Neural progenitor cell (in vitro differentiated cells): ENCODE measurements at regions not wholly inside any gene's neighbourhood (a gene's known extent, or its start where the extent isn't known, plus 50 kb on each side); places are given as distances from the start of the nearest gene placed in this dataset.

Experiments
- DNase-seq: peaks from one replicate; pipeline ENCODE4 v3.0.0-alpha.2; 2016; ENCODE audit warnings: low spot score
- H2AFZ ChIP-seq: fragments of 200-600 bp; sonication (generic); replicated peaks from 2 replicates; pipeline ENCODE4 v1.6.1; 2016; ENCODE audit warnings: antibody characterized with exemption
- H3F3A ChIP-seq: fragments of 200-600 bp; sonication (generic); 2 replicates; pipeline ENCODE4 v1.6.1; 2016; ENCODE audit warnings: antibody characterized with exemption, low read depth
- H3K27ac ChIP-seq: fragments of 200-600 bp; sonication (generic); 2 replicates; pipeline ENCODE4 v1.5.1; 2016; ENCODE audit warnings: mild to moderate bottlenecking
- H3K27me3 ChIP-seq: fragments of 200-600 bp; sonication (generic); 2 replicates; pipeline ENCODE4 v1.6.1; 2016; ENCODE audit warnings: mild to moderate bottlenecking, moderate library complexity
- H3K36me3 ChIP-seq: fragments of 200-600 bp; sonication (generic); 2 replicates; pipeline ENCODE4 v1.5.1; 2016
- H3K4me1 ChIP-seq: fragments of 200-600 bp; sonication (generic); 2 replicates; pipeline ENCODE4 v1.6.1; 2016; ENCODE audit warnings: mixed run types
- H3K4me2 ChIP-seq: fragments of 200-600 bp; sonication (generic); 2 replicates; pipeline ENCODE4 v1.6.1; 2016
- H3K4me3 ChIP-seq: fragments of 200-600 bp; sonication (generic); 2 replicates; pipeline ENCODE4 v1.5.1; 2016
- H3K79me2 ChIP-seq: fragments of 200-600 bp; sonication (generic); 2 replicates; pipeline ENCODE4 v1.6.1; 2016; ENCODE audit warnings: low read depth
- H3K9ac ChIP-seq: fragments of 200-600 bp; sonication (generic); 2 replicates; pipeline ENCODE4 v1.6.1; 2016
- H3K9me3 ChIP-seq: fragments of 200-600 bp; sonication (generic); 2 replicates; pipeline ENCODE4 v1.5.1; 2016; ENCODE audit warnings: low read depth
- H4K20me1 ChIP-seq: fragments of 200-600 bp; sonication (generic); 2 replicates; pipeline ENCODE4 v1.6.1; 2016; ENCODE audit warnings: low read depth
- H3K27ac Mint-ChIP-seq: 3 replicates; pipeline ENCODE4 v1.8.0; 2021; ENCODE audit warnings: mixed read lengths
- H3K27me3 Mint-ChIP-seq: 2 replicates; pipeline ENCODE4 v1.8.0; 2022; ENCODE audit warnings: low read depth, mild to moderate bottlenecking, inconsistent platforms, moderate library complexity, mixed read lengths; ENCODE audit not compliant: insufficient read depth
- H3K36me3 Mint-ChIP-seq: 3 replicates; pipeline ENCODE4 v1.8.0; 2021; ENCODE audit warnings: mixed read lengths
- H3K4me1 Mint-ChIP-seq: 3 replicates; pipeline ENCODE4 v1.8.0; 2021; ENCODE audit warnings: mixed read lengths
- H3K4me3 Mint-ChIP-seq: 3 replicates; pipeline ENCODE4 v1.8.0; 2021; ENCODE audit warnings: mild to moderate bottlenecking, moderate library complexity, mixed read lengths
- H3K9me3 Mint-ChIP-seq: 3 replicates; pipeline ENCODE4 v1.8.0; 2020; ENCODE audit warnings: mixed read lengths
- CTCF ChIP-seq: fragments of 200-600 bp; sonication (generic); IDR thresholded peaks from 2 replicates; pipeline ENCODE4 v1.5.1; 2017; ENCODE audit warnings: antibody characterized with exemption, mild to moderate bottlenecking
- EZH2 ChIP-seq: fragments of 200-600 bp; sonication (generic); IDR thresholded peaks from 2 replicates; pipeline ENCODE4 v1.6.1; 2017; ENCODE audit warnings: antibody characterized with exemption, mild to moderate bottlenecking, moderate library complexity
- EZH2phosphoT487 ChIP-seq: fragments of 200-600 bp; sonication (generic); IDR thresholded peaks from 2 replicates; pipeline ENCODE4 v1.6.1; 2017; ENCODE audit warnings: antibody characterized with exemption

GRCh38 chr14:53350866-53351265 lies 197.7 kb upstream of the DDHD1 start:
- Mint-ChIP-seq H3K4me3 (no peak overlapping the region), H3K27ac (no peak overlapping the region), H3K27me3 (peaks cover 2% of the 10 kb centered on the region), H3K36me3 (peaks cover 3% of the 10 kb centered on the region), H3K9me3 (no peaks in the 10 kb centered on the region), H3K4me1 (peaks cover 21% of the 10 kb centered on the region)
- H3K9me3 ChIP-seq, result no peaks in the 10 kb centered on the region
- no peak overlapping the region for H3K4me3 ChIP-seq
- no peaks in the 10 kb centered on the region for H3K27me3 ChIP-seq
- peaks cover 18% of the 10 kb centered on the region for H3F3A ChIP-seq
- H3K4me1 ChIP-seq, result peaks cover 18% of the 10 kb centered on the region
- no peak for TF ChIP-seq EZH2phosphoT487
- TF ChIP-seq CTCF, result no peak
- TF ChIP-seq EZH2, result no peak
- H3K4me2 ChIP-seq, result no peak overlapping the region
- no peaks in the 10 kb centered on the region for H3K36me3 ChIP-seq
- no peaks in the 10 kb centered on the region for H3K79me2 ChIP-seq
- DNase-seq, result no peak
- no peaks in the 10 kb centered on the region for H4K20me1 ChIP-seq
- H2AFZ ChIP-seq, result no peak overlapping the region
- no peak overlapping the region for H3K9ac ChIP-seq
- no peak overlapping the region for H3K27ac ChIP-seq

- TF ChIP-seq CTCF, result no peak
- no peak overlapping the region for H3K9ac ChIP-seq
- H3K9me3 Mint-ChIP-seq, result no peaks in the 10 kb centered on the region
- no peak overlapping the region for H3K4me3 ChIP-seq
- H3K9me3 ChIP-seq, result no peaks in the 10 kb centered on the region
- H2AFZ ChIP-seq, result no peak overlapping the region
- H3K27ac ChIP-seq, result no peak overlapping the region
- no peak overlapping the region for H3K4me2 ChIP-seq
- no peaks in the 10 kb centered on the region for H3K27me3 ChIP-seq
- no peaks in the 10 kb centered on the region for H3K79me2 ChIP-seq
- peaks cover 15% of the 10 kb centered on the region for H3K4me1 ChIP-seq
- no peak overlapping the region for H3K4me3 Mint-ChIP-seq
- H3K4me1 Mint-ChIP-seq, result peaks cover 17% of the 10 kb centered on the region
- H4K20me1 ChIP-seq, result no peaks in the 10 kb centered on the region
- H3K27ac Mint-ChIP-seq, result no peak overlapping the region
- DNase-seq, result no peak
- peaks cover 3% of the 10 kb centered on the region for H3K36me3 Mint-ChIP-seq
- peaks cover 14% of the 10 kb centered on the region for H3F3A ChIP-seq
- H3K27me3 Mint-ChIP-seq, result peaks cover 2% of the 10 kb centered on the region
- no peaks in the 10 kb centered on the region for H3K36me3 ChIP-seq
Measured at GRCh38 chr14:53350429-53350828, 197.3 kb upstream of the DDHD1 start.

- Mint-ChIP-seq H3K27ac (no peak overlapping the region), H3K27me3 (no peaks in the 10 kb centered on the region), H3K4me3 (no peak overlapping the region), H3K9me3 (no peaks in the 10 kb centered on the region), H3K36me3 (no peaks in the 10 kb centered on the region), H3K4me1 (peaks cover 3% of the 10 kb centered on the region)
- H3F3A ChIP-seq, result no peaks in the 10 kb centered on the region
- H3K36me3 ChIP-seq, result no peaks in the 10 kb centered on the region
- no peaks in the 10 kb centered on the region for H3K9me3 ChIP-seq
- H3K27me3 ChIP-seq, result no peaks in the 10 kb centered on the region
- no peak overlapping the region for H3K27ac ChIP-seq
- TF ChIP-seq EZH2 (no peak), EZH2phosphoT487 (no peak), CTCF (no peak)
- H3K4me1 ChIP-seq, result peaks cover 5% of the 10 kb centered on the region
- no peak overlapping the region for H3K4me3 ChIP-seq
- H2AFZ ChIP-seq, result no peak overlapping the region
- no peak overlapping the region for H3K4me2 ChIP-seq
- no peaks in the 10 kb centered on the region for H4K20me1 ChIP-seq
- no peaks in the 10 kb centered on the region for H3K79me2 ChIP-seq
- H3K9ac ChIP-seq, result no peak overlapping the region
- DNase-seq, result no peak
Measured at GRCh38 chr14:53346988-53347387, 193.9 kb upstream of the DDHD1 start.

GRCh38 chr14:53341324-53341723 lies 188.2 kb upstream of the DDHD1 start:
- Histone ChIP-seq H3K9ac (no peak overlapping the region), H3K27ac (peak overlapping the region; percentile 29), H3K27me3 (no peaks in the 10 kb centered on the region), H2AFZ (peak overlapping the region; percentile 77), H4K20me1 (no peaks in the 10 kb centered on the region), H3K4me2 (peak overlapping the region; percentile 48), H3K4me1 (peaks cover 14% of the 10 kb centered on the region), H3K9me3 (no peaks in the 10 kb centered on the region), H3K36me3 (no peaks in the 10 kb centered on the region), H3F3A (peaks cover 6% of the 10 kb centered on the region), H3K79me2 (no peaks in the 10 kb centered on the region), H3K4me3 (no peak overlapping the region)
- Mint-ChIP-seq H3K4me3 (no peak overlapping the region), H3K27me3 (no peaks in the 10 kb centered on the region), H3K4me1 (peaks cover 8% of the 10 kb centered on the region), H3K9me3 (peaks cover 4% of the 10 kb centered on the region), H3K27ac (no peak overlapping the region), H3K36me3 (no peaks in the 10 kb centered on the region)
- TF ChIP-seq EZH2 (no peak), CTCF (no peak), EZH2phosphoT487 (no peak)
- peak; percentile 20 for DNase-seq
